AG08396 (cell line): ENCODE measurements at regions not wholly inside any gene's neighbourhood (a gene's known extent, or its start where the extent isn't known, plus 50 kb on each side); places are given as distances from the start of the nearest gene placed in this dataset.

Experiments
- DNase-seq: peaks from one replicate; pipeline ENCODE4 v3.0.0; 2012; ENCODE audit warnings: low spot score, mixed read lengths

GRCh38 chr18:73232933-73233332 is 365.1 kb upstream of the NETO1 start:
- DNase-seq, result no peak

GRCh38 chr18:73220663-73221062 is 352.9 kb upstream of the NETO1 start:
- no peak for DNase-seq

GRCh38 chr18:73218293-73218692 is 350.5 kb upstream of the NETO1 start:
- DNase-seq, result no peak

- DNase-seq, result no peak
Measured at GRCh38 chr18:73214970-73215369, 347.2 kb upstream of the NETO1 start.

- DNase-seq, result no peak
Measured at GRCh38 chr18:73212442-73212841, 344.7 kb upstream of the NETO1 start.

- DNase-seq, result no peak
Measured at GRCh38 chr18:73201940-73202339, 334.2 kb upstream of the NETO1 start.

- DNase-seq, result no peak
Measured at GRCh38 chr18:73199151-73199550, 331.4 kb upstream of the NETO1 start.

- no peak for DNase-seq
Measured at GRCh38 chr18:73189718-73190117, 321.9 kb upstream of the NETO1 start.

GRCh38 chr18:73168236-73168635 is 300.4 kb upstream of the NETO1 start:
- DNase-seq, result no peak

GRCh38 chr18:73164430-73164829 is 296.6 kb upstream of the NETO1 start:
- no peak for DNase-seq

- DNase-seq, result no peak
Measured at GRCh38 chr18:73163236-73163635, 295.4 kb upstream of the NETO1 start.

GRCh38 chr18:73156117-73156516 is 288.3 kb upstream of the NETO1 start:
- no peak for DNase-seq

GRCh38 chr18:73153271-73153670 is 285.5 kb upstream of the NETO1 start:
- DNase-seq, result no peak

- DNase-seq, result no peak
Measured at GRCh38 chr18:73151086-73151485, 283.3 kb upstream of the NETO1 start.

- no peak for DNase-seq
Measured at GRCh38 chr18:73150199-73150598, 282.4 kb upstream of the NETO1 start.

GRCh38 chr18:73147590-73147989 is 279.8 kb upstream of the NETO1 start:
- DNase-seq, result no peak

GRCh38 chr18:73144030-73144429 is 276.2 kb upstream of the NETO1 start:
- DNase-seq, result no peak

- DNase-seq, result no peak
Measured at GRCh38 chr18:73136134-73136533, 268.3 kb upstream of the NETO1 start.

- DNase-seq, result no peak
Measured at GRCh38 chr18:73124175-73124574, 256.4 kb upstream of the NETO1 start.

- DNase-seq, result no peak
Measured at GRCh38 chr18:73121207-73121606, 253.4 kb upstream of the NETO1 start.

- no peak for DNase-seq
Measured at GRCh38 chr18:73120626-73121025, 252.8 kb upstream of the NETO1 start.

- DNase-seq, result no peak
Measured at GRCh38 chr18:73119574-73119973, 251.8 kb upstream of the NETO1 start.

- DNase-seq, result peak; percentile 18
Measured at GRCh38 chr18:73118121-73118816, 250.5 kb upstream of the NETO1 start.

- no peak for DNase-seq
Measured at GRCh38 chr18:73110307-73110706, 242.5 kb upstream of the NETO1 start.

- no peak for DNase-seq
Measured at GRCh38 chr18:73101977-73102376, 234.2 kb upstream of the NETO1 start.
